Adrenal gland (tissue), 9 donors: ENCODE measurements at regions not wholly inside any gene's neighbourhood (a gene's known extent, or its start where the extent isn't known, plus 50 kb on each side); places are given as distances from the start of the nearest gene placed in this dataset.

Source experiments
- DNase-seq, 7 donors: peaks; one replicate each; pipeline ENCODE4 v3.0.0-alpha.2; 2019 to 2020
- H3K27ac ChIP-seq, 5 donors: fragments of 200-600 bp; sonication (generic) in 4 of 5; 1 replicate in 3 of 5; 2 replicates in 2 of 5; pipeline versions ENCODE4 v1.5.1 to v1.8.0; 2016 to 2020; ENCODE audit warnings: mild to moderate bottlenecking in 1 of 5
- H3K27me3 ChIP-seq: fragments of 200-600 bp; 2 replicates; pipeline ENCODE4 v1.8.0; 2021
- H3K36me3 ChIP-seq, 2 donors: fragments of 200-600 bp; replicated peaks in 1 of 2; 1 replicate in 1 of 2; 2 replicates in 1 of 2; pipeline versions ENCODE4 v1.5.1 to v1.8.0; 2018 to 2022
- H3K4me1 ChIP-seq, 2 donors: fragments of 200-600 bp; replicated peaks in 1 of 2; 1 replicate in 1 of 2; 2 replicates in 1 of 2; pipeline versions ENCODE4 v1.5.1 to v1.8.0; 2018 to 2021
- H3K4me3 ChIP-seq, 4 donors: fragments of 200-600 bp; sonication (generic) in 3 of 4; one replicate each; pipeline ENCODE4 v1.5.1; 2016 to 2018
- H3K9me3 ChIP-seq, 3 donors: fragments of 200-600 bp; sonication (generic) in 1 of 3; replicated peaks in 1 of 3; 1 replicate in 2 of 3; 2 replicates in 1 of 3; pipeline versions ENCODE4 v1.5.1 to v1.8.0; 2016 to 2021
- POLR2A ChIP-seq, 2 donors: fragments of 450-650 bp; IDR thresholded peaks; one replicate each; pipeline ENCODE4 v1.6.1; 2017; ENCODE audit warnings: antibody characterized with exemption in 2 of 2, mild to moderate bottlenecking in 2 of 2, moderate library complexity in 1 of 2
- WGBS, 4 donors: extraction: QIAGEN DNeasy Blood & Tissue Kit in 2 of 4; methylation state at CpG; one replicate each; pipeline versions ENCODE4 v1.1.5 to v1.1.7; 2013 to 2017; 5-methylcytosine and 5-hydroxymethylcytosine counted together
- intact Hi-C, 2 donors: fragments of 100-400 bp; cut with DNase I; formaldehyde crosslinking; loops; one replicate each; pipeline versions ENCODE4 v1.14.1 to v1.15.0; 2022 to 2023
- TF ChIP-seq, protein P1 (sequence below), 6 experiments: fragments of 450-650 bp in 4 of 6; fragments of 200-600 bp in 2 of 6; sonication (generic) in 1 of 6; IDR thresholded peaks; 1 replicate in 5 of 6; 2 replicates in 1 of 6; pipeline versions ENCODE4 v1.5.1 to v1.8.0; 2016 to 2021; ENCODE audit warnings: antibody characterized with exemption in 6 of 6, mild to moderate bottlenecking in 2 of 6, moderate library complexity in 1 of 6
- donor health status: healthy with polysubstance abuse.
- donor health status: Bipolar disorder and iron deficiency.
- donor health status: DM: yes; HTN: yes; CAD: no.
- donor health status: DM: no; HTN: no; CAD: no.
- donor health status: DM: no; HTN: no; CAD: no.

DNA sequence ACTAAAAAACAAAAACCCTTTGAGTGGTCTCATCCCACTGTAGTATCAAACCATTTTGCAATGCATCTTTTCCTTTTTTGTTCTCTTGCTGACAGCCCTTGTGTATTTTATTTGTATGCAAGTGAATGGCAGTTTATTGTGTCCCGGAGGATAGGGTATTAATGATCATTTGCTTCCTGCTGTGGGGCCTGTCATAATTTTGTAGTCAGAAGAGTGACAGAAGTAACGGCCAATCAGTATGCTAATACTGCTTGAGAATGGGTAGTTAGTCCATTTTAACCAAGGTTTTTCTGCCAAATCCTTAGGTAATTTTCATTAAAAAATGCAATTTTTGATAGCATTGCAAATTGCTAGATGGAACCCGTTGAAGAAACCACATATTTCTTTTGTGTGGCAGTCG is 75.5 kb upstream of the PLSCR5 start:
- no peaks in the 10 kb centered on the region for H3K36me3 ChIP-seq
- no peak overlapping the region for H3K27ac ChIP-seq
- intact Hi-C loops = no loop called here
- WGBS, 4 donors = 68 to 80% (median 70%) methylated on average over 4 of the region's 4 CpGs
- H3K4me3 ChIP-seq = no peak overlapping the region
- H3K27me3 ChIP-seq = no peaks in the 10 kb centered on the region
- TF ChIP-seq, protein P1, sequence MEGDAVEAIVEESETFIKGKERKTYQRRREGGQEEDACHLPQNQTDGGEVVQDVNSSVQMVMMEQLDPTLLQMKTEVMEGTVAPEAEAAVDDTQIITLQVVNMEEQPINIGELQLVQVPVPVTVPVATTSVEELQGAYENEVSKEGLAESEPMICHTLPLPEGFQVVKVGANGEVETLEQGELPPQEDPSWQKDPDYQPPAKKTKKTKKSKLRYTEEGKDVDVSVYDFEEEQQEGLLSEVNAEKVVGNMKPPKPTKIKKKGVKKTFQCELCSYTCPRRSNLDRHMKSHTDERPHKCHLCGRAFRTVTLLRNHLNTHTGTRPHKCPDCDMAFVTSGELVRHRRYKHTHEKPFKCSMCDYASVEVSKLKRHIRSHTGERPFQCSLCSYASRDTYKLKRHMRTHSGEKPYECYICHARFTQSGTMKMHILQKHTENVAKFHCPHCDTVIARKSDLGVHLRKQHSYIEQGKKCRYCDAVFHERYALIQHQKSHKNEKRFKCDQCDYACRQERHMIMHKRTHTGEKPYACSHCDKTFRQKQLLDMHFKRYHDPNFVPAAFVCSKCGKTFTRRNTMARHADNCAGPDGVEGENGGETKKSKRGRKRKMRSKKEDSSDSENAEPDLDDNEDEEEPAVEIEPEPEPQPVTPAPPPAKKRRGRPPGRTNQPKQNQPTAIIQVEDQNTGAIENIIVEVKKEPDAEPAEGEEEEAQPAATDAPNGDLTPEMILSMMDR (IDR thresholded peaks at IDR 0.05) = no peak
- TF ChIP-seq POLR2A (IDR thresholded peaks at IDR 0.05) = no peak
- DNase-seq = no peak
- no peaks in the 10 kb centered on the region for H3K4me1 ChIP-seq
- H3K9me3 ChIP-seq = no peaks in the 10 kb centered on the region

DNA sequence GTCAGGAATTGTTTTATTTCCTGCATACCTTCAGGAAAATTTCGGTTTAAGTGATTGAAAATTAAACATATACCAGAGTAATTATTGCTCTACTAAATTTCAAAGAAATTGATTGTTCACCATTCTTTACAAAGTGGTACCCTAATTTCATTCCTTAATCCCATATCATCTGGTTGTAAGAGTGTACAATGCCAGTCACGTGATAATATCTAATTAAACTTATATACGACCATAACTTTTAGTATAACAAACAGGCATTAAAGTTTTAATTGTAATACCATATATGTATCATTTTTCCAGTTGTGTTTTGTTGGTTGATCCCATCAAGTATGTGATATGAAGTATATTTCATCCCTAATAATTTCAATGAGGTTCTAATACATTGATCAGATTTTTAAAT is 74.8 kb upstream of the PLSCR5 start:
- Histone ChIP-seq H3K9me3 (no peaks in the 10 kb centered on the region), H3K4me1 (no peaks in the 10 kb centered on the region), H3K27me3 (no peaks in the 10 kb centered on the region), H3K4me3 (no peak overlapping the region), H3K36me3 (no peaks in the 10 kb centered on the region), H3K27ac (no peak overlapping the region)
- no peak for DNase-seq
- WGBS, 4 donors = 51 to 68% (median 55%) methylated on average over 3 of the region's 3 CpGs
- no peak for TF ChIP-seq POLR2A (IDR thresholded peaks at IDR 0.05)
- TF ChIP-seq, protein P1 (IDR thresholded peaks at IDR 0.05) = no peak
- intact Hi-C loops = no loop called here

DNA sequence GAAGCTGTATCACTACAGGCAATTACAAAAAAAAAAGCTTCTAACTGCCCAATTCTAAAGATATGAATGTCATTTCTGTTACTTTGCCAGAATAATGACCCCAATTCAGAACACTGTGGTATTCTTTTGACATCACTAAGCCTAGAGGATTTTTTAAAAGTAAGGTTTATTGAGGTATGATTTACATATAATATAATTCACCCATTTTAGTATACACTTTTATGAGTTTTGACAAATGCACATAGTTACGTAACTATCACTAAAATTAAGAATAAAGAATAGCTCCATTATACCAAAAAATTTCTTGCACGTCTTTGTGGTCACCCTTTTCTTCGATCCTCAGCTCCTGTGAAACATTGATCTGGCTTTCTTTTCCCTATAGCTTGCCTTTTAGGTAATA is 74.0 kb upstream of the PLSCR5 start:
- H3K36me3 ChIP-seq = no peaks in the 10 kb centered on the region
- no peak for DNase-seq
- H3K9me3 ChIP-seq = no peaks in the 10 kb centered on the region
- intact Hi-C loops = no loop called here
- H3K27ac ChIP-seq = no peak overlapping the region
- no peak overlapping the region for H3K4me3 ChIP-seq
- no peaks in the 10 kb centered on the region for H3K27me3 ChIP-seq
- 61 to 80% (median 71%) methylated on average over 3 of the region's 3 CpGs for WGBS, 4 donors
- TF ChIP-seq, protein P1 (IDR thresholded peaks at IDR 0.05) = no peak
- H3K4me1 ChIP-seq = no peaks in the 10 kb centered on the region

DNA sequence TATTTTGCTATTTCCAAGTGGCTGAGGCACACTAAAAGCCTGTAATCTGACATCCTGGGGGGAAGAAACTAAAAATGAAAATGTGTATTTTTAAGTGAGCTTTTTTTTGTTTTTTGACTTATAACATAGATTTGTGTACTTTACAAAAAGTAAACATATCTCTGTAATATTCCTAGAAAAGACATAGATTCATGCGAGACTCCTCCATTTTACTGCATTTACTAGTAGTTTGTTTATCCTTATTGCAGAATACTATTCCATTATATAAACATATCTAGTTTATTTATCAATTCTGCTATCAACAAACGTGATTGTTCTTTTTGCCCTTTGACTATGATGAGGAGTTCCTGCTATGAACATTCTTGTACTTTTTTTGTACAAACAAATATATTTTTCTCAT is 67.8 kb upstream of the PLSCR5 start:
- H3K36me3 ChIP-seq = no peaks in the 10 kb centered on the region
- WGBS, 4 donors = 60 to 71% (median 66%) methylated on average over 2 of the region's 2 CpGs
- no peaks in the 10 kb centered on the region for H3K27me3 ChIP-seq
- H3K9me3 ChIP-seq = no peaks in the 10 kb centered on the region
- DNase-seq = no peak
- no peaks in the 10 kb centered on the region for H3K4me1 ChIP-seq
- TF ChIP-seq POLR2A (IDR thresholded peaks at IDR 0.05) = no peak
- TF ChIP-seq, protein P1 (IDR thresholded peaks at IDR 0.05) = no peak
- no peak overlapping the region for H3K4me3 ChIP-seq
- intact Hi-C loops = no loop called here
- no peak overlapping the region for H3K27ac ChIP-seq
